GM12878 (cell line): ENCODE measurements at regions not wholly inside any gene's neighbourhood (a gene's known extent, or its start where the extent isn't known, plus 50 kb on each side); places are given as distances from the start of the nearest gene placed in this dataset.

Experiments used
- CTCF ChIP-seq, 3 experiments: IDR thresholded peaks in 2 of 3; conservative IDR thresholded peaks in 1 of 3; 2 replicates each; pipeline ENCODE4 v1.5.1; 2011; ENCODE audit warnings: low read depth in 3 of 3, low read length in 3 of 3, mild to moderate bottlenecking in 3 of 3, control low read depth in 2 of 3, moderate library complexity in 2 of 3, inconsistent platforms in 1 of 3, mixed read lengths in 1 of 3; ENCODE audit not compliant: control insufficient read depth in 2 of 3, insufficient read depth in 1 of 3; ENCODE audit errors: extremely low read depth in 1 of 3
- POLR2A ChIP-seq: IDR thresholded peaks from 2 replicates; pipeline ENCODE4 v1.6.1; 2011; ENCODE audit warnings: low read depth, mild to moderate bottlenecking, low read length
- SP1 ChIP-seq: IDR thresholded peaks from one replicate; pipeline ENCODE4 v1.6.1; 2011; ENCODE audit warnings: low read depth, low read length
- ZNF384 ChIP-seq: IDR thresholded peaks from 2 replicates; pipeline ENCODE4 v1.6.1; 2012; ENCODE audit warnings: low read depth, mild to moderate bottlenecking, low read length, improper control_type of control experiment, borderline replicate concordance
- ZZZ3 ChIP-seq: IDR thresholded peaks from 2 replicates; pipeline ENCODE4 v1.6.1; 2011; ENCODE audit warnings: low read depth; ENCODE audit not compliant: control insufficient read depth, insufficient read length

DNA sequence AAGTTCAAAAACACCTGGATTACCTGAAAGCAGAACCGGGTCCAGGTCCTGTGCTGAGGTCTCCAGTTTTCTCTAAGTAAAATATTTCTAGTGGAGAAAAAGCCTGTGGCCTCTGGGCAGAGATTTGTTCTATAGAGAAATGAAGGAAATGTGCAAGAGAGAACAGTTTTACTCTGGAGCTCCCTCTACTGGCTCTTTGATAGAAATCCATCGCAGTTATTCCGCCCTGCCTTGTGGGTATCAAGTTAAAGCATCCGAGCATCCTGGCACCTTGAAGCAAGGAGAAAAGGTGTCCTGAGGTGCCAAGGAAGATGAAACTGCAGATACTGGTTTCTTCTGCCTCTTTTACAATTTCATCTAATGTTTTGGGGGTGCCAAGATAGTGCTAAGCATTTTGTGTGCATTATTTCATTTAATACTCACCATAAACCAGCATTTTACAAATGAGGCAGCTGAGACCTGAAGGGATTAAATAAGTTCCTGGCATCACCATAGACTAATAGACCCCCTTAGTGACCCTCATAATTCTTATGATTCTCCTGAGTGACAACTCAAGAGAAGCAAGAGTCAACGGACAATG lies 113.1 kb upstream of the HSD17B12 start:
- TF ChIP-seq CTCF (IDR thresholded peaks at IDR 0.05 in 2 of 3, conservative IDR thresholded peaks at IDR 0.05 in 1 of 3; ENCODE audit: control insufficient read depth in 2 of 3, extremely low read depth in 1 of 3, insufficient read depth in 1 of 3, low read depth in 3 of 3, low read length in 3 of 3) (peak; percentile 67 to 74 (median 69)), SP1 (no peak), POLR2A (no peak), ZNF384 (no peak), ZZZ3 (no peak)
